ENCODE measurements at regions not wholly inside any gene's neighbourhood (a gene's known extent, or its start where the extent isn't known, plus 50 kb on each side); places are given as distances from the start of the nearest gene placed in this dataset.

- TF ChIP-seq CTCF (IDR thresholded peaks at IDR 0.05), result no peak
- TF ChIP-seq ZFX (IDR thresholded peaks at IDR 0.05; ENCODE audit: borderline replicate concordance), result no peak
Observed at GRCh38 chr2:155917380-155917779, 415.1 kb downstream of the NR4A2 start.
